Daoy (cell line): ENCODE measurements at regions not wholly inside any gene's neighbourhood (a gene's known extent, or its start where the extent isn't known, plus 50 kb on each side); places are given as distances from the start of the nearest gene placed in this dataset.
A peak's percentile ranks its signal among the peaks of the same experiment; 100 is the strongest.

Experiments
- DNase-seq: peaks from one replicate; pipeline ENCODE4 v3.0.0-alpha.2; 2015; ENCODE audit warnings: low read depth

DNA sequence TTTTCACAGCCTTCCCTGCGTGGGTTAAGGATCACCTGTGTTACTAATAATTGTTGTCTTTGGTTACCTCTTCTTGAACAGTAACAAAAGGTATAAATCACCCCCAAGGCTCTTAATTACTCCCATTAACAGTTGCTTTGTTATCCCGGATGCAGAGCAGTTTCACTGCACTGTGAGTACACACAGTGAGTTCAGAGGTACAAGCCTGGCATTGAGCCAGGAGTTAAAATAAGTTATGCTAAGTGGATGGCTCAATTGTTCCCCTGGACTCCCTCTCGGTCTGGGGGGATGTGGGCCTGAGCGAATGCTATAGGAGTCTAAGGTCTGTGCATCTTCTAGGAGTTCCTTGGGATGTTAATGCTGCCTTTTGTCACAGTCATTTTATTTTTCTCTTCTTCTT, 258.3 kb downstream of the ATG4C start:
- DNase-seq, result no peak

- no peak for DNase-seq
Observed at GRCh38 chr1:63046539-63046938, 262.6 kb downstream of the ATG4C start.

GRCh38 chr1:63049135-63049534, 265.2 kb downstream of the ATG4C start:
- DNase-seq, result no peak

DNA sequence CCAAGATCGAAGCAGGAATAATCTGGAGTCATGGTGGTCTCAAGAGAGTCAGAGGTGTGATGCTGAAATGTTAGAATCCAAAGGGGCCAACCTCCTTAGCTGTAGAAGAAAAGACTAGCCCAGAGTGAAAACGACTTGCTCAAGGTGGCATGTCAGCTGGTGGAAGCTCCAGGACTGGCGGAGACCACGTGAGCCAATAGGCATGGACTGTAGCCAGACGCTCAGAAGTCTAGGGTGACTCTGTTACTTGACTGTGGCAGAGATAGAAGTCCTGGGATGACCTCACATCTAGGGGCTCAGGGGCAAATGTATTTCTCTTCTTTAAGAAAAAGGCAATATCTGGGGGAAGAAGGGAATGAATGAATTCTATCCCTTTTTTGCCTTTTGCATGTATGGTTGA, 267.4 kb downstream of the ATG4C start:
- DNase-seq, result no peak

DNA sequence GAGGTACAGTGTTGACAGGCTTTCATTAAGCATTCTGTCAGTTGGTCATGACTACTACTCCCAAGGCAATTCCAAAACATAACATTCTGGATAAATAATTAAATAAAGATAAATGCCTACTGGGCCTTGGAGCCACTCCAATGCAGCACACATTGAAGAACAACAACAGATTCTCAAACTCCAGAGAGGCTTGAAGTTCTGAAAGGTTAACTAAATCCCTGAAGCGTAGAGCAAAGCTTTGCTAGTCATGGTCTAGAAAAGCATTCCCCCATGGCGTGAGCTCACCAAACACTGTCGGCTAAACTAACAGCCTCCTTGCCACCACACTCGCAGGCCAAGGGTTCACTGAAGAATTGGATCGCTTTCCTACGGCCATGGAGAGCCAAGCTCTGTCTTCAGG, 268.0 kb downstream of the ATG4C start:
- DNase-seq, result no peak

- DNase-seq, result no peak
Observed at GRCh38 chr1:63054184-63054583, 268.2 kb upstream of the FOXD3 start.

DNA sequence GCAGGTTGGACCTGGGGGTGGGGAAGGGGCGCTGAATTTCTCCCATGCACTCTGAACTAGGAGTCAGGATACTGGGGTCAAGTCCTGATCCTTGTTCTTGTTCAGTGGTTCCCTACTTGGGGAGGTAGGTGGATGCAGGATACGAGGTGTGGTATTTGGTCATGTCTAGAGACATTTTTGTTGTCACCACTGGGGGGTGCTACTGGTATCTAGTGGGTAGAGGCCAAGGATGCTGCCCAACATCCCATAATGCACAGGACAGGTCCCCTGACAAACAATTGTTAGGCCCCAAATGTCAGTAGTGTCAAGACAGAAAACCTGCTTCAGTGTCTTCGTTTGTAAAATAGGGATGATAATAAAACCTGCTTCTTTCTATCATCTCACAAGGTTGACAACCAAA, 259.0 kb upstream of the FOXD3 start:
- DNase-seq, result no peak

DNA sequence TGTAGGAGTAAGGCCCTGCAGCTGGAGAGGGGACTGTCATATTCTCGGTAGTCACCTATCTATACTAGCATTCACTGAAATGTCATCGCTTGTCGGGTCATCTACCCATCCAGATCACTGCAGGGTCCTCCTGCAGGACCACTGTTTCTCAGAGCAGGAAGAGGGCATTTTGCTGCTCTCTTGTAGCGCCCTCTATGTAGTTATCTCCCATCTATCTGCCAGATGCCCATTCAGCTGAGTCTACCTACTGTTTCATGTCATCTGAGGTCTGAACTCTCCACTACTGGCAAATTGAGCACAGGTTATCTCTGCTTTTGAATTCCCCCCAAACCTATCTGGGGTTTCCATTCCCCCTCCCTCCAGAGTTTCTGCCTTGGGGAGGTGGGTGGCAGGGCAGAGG, 258.2 kb upstream of the FOXD3 start:
- no peak for DNase-seq

DNA sequence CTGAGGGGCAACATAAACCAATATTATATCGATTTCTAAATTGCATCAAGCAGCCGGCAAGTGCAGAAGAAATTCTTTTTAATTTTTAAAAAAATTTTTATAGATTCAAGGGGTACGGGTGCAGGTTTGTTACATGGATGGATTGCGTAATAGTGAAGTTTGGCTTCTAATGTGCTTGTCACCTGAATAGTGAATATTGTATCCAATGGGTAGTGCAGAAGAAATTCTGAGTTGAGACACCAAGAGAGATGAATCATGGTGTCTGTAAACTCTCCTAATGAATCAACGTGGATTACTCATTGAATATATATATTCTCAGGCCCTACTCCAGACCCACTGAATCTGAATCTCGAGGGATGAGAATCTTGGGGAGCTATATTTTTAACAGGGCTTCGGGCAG, 253.7 kb upstream of the FOXD3 start:
- DNase-seq, result no peak

- DNase-seq, result no peak
Observed at GRCh38 chr1:63069214-63069613, 253.2 kb upstream of the FOXD3 start.

GRCh38 chr1:63073309-63074306, 248.8 kb upstream of the FOXD3 start:
- no peak for DNase-seq

DNA sequence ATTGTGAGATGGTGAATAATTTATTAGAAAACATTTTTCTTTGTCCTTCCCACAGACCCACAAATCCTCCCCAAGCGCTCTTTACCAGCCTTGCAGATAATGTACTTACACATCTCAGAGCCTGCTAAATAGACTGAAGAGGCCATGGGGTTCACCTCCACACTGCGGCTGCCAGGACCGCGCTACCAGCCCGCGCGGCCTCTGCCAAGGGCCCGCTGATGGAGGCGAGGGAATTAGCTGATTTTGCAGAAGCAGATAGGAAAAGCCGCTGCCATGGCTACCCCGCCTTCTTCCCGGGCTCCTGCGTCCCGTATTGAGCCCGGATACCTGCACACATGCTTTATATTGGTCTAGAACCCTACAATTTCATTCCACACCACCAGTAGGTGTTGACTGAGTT, 248.0 kb upstream of the FOXD3 start:
- no peak for DNase-seq

GRCh38 chr1:63082766-63083165, 239.6 kb upstream of the FOXD3 start:
- no peak for DNase-seq

GRCh38 chr1:63087966-63088365, 234.4 kb upstream of the FOXD3 start:
- no peak for DNase-seq

GRCh38 chr1:63099188-63099587, 223.2 kb upstream of the FOXD3 start:
- DNase-seq, result no peak

GRCh38 chr1:63101336-63101735, 221.0 kb upstream of the FOXD3 start:
- DNase-seq, result no peak

DNA sequence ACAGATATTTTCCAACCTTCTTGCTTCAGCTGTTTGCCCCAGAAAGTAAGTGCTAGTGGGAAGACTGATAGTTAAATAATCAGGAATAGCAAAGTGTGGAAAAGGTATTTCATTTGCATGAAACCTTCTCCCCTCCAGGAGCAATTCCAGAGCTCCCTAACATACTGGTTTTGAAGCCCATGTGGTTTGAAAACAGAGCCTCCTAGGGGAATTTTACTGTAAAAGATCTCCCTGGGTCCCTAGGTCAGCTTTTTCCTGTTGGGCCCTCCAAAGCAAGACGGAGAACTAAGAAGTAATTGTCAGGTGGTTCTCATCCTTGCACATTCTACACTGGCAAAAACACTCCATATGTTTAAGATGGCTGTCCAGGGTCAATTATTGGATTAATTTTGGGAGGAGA, 218.7 kb upstream of the FOXD3 start:
- no peak for DNase-seq

GRCh38 chr1:63107066-63107465, 215.3 kb upstream of the FOXD3 start:
- DNase-seq, result no peak

- no peak for DNase-seq
Observed at GRCh38 chr1:63108206-63108605, 214.2 kb upstream of the FOXD3 start.

- peak; percentile 83 for DNase-seq
Observed at GRCh38 chr1:63112155-63112900, 210.0 kb upstream of the FOXD3 start.

DNA sequence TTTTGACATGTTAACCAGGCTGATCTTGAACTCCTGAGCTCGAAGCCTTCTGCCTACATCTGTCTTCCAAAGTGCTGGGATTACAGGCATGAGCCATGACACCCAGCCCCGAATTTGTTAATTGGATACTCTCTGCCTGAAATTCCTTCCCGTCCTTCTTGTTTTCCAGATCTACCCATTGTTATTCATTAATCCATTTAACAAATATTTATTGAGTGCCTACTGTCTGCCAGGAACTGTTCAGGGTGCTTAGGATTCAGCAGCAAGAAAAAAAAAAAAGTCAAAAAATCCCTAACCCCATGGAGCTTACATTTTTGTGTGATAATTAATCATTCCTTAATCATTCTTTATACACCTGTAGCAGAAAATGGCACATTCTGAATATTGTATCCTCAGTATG, 206.8 kb upstream of the FOXD3 start:
- no peak for DNase-seq

DNA sequence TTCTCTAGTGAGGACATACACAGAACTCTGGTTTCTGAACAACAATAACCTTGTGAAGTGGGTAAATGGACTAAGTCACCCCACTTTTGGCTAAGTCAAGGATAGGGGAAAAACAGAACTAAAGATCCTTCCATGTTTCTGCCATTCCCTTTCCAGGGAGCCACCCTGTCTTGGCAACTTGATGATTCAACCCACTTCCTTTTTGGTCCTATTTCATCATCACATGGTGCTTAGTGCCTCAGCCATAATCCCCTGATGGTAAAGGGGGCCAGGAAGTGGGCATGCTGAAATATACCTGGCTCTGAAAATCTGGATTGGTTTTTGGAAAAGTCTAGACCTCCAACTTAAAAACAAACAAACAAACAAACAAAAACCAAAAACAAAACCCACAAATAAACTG, 206.4 kb upstream of the FOXD3 start:
- DNase-seq, result peak; percentile 53

GRCh38 chr1:63119575-63120155, 202.7 kb upstream of the FOXD3 start:
- DNase-seq, result no peak
